ENCODE measurements at regions not wholly inside any gene's neighbourhood (a gene's known extent, or its start where the extent isn't known, plus 50 kb on each side); places are given as distances from the start of the nearest gene placed in this dataset.
"Not testable (repeated sequence)": the region's sequence is repeated elsewhere in the genome, so short reads cannot be mapped to it uniquely, and the experiment has no call there.

- not testable (repeated sequence) for H3K27ac ChIP-seq (ENCODE audit: low read length); H2AFZ ChIP-seq (ENCODE audit: low read depth, low read length); H3K36me3 ChIP-seq (ENCODE audit: insufficient read depth, low read length); H3K9me3 ChIP-seq (ENCODE audit: low read length); H3K4me2 ChIP-seq (ENCODE audit: low read length); H4K20me1 ChIP-seq (ENCODE audit: insufficient read depth); H3K27me3 ChIP-seq (ENCODE audit: insufficient read depth, low read depth, low read length); H3K79me2 ChIP-seq (replicated peaks; ENCODE audit: insufficient read depth, low read length); H3K9ac ChIP-seq (ENCODE audit: low read length); H3K4me3 ChIP-seq (ENCODE audit: low read length); H3K9me2 ChIP-seq (ENCODE audit: insufficient read depth, low read length); H3F3A ChIP-seq (ENCODE audit: insufficient read depth, low read length, poor library complexity, severe bottlenecking)
Measured at GRCh38 chr20:26059324-26059723, 362.7 kb upstream of the ZNF337 start.

DNA sequence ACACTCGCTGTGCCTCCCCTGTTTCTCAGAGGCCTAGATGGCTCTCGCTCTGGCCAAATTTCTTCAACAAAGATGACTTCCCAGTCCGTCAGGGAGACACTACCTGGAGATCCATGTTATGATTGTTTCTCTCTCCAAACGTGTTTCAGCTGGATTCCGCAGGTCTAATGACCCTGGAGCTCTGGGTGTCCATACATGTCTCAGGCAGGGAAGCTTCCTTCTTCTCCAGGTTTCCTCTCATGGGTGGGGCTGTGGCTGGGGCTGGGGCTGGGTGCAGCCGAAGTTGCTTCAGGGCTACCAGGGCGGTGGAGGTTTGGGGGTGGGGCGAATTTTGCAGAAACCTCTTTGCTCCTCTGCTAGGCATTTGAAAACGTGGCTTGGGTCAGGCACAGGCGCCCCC lies 361.8 kb upstream of the ZNF337 start:
- H3K9me2 ChIP-seq (ENCODE audit: insufficient read depth, low read length); H4K20me1 ChIP-seq (ENCODE audit: insufficient read depth); H3K4me2 ChIP-seq (ENCODE audit: low read length); H3K36me3 ChIP-seq (ENCODE audit: insufficient read depth, low read length); H2AFZ ChIP-seq (ENCODE audit: low read depth, low read length); H3F3A ChIP-seq (ENCODE audit: insufficient read depth, low read length, poor library complexity, severe bottlenecking); H3K9ac ChIP-seq (ENCODE audit: low read length); H3K4me3 ChIP-seq (ENCODE audit: low read length); H3K79me2 ChIP-seq (replicated peaks; ENCODE audit: insufficient read depth, low read length); H3K9me3 ChIP-seq (ENCODE audit: low read length); H3K27me3 ChIP-seq (ENCODE audit: insufficient read depth, low read depth, low read length); H3K27ac ChIP-seq (ENCODE audit: low read length): not testable (repeated sequence)

DNA sequence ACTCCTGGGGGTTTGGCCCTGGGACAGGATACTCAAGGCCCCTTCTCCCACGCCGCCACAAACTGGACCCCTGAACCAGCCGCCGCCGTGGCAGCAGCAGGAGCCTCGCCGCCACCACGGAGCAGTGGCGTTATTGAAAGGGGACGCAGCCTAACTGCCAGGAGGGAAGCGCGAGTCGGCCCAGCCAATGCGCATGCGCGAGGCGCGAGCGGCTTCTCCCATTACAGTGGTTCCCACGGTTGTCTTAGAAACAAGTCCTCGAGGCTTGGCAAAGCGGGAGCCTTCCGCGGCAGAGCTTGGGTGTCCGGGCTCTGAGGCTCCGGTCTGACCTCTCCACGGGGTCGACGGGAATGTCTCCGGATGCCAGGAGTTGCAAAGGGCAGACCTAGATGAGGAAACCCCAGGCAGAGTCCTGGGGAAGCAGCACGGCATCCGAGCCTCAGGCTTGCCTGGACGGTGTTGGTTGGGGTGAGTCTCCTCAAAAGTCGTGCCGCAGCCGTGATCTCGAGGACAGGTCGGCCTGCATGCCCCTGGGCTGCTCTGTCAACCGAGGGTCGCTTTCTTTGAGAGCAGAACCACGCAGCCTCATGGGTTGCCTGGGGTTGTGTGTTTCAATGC lies 360.6 kb upstream of the ZNF337 start:
- not testable (repeated sequence) for H3K27ac ChIP-seq (ENCODE audit: low read length); H4K20me1 ChIP-seq (ENCODE audit: insufficient read depth); H3K9me2 ChIP-seq (ENCODE audit: insufficient read depth, low read length); H3K27me3 ChIP-seq (ENCODE audit: insufficient read depth, low read depth, low read length); H2AFZ ChIP-seq (ENCODE audit: low read depth, low read length); H3F3A ChIP-seq (ENCODE audit: insufficient read depth, low read length, poor library complexity, severe bottlenecking); H3K9ac ChIP-seq (ENCODE audit: low read length); H3K9me3 ChIP-seq (ENCODE audit: low read length); H3K4me2 ChIP-seq (ENCODE audit: low read length); H3K79me2 ChIP-seq (replicated peaks; ENCODE audit: insufficient read depth, low read length); H3K4me3 ChIP-seq (ENCODE audit: low read length); H3K36me3 ChIP-seq (ENCODE audit: insufficient read depth, low read length)

DNA sequence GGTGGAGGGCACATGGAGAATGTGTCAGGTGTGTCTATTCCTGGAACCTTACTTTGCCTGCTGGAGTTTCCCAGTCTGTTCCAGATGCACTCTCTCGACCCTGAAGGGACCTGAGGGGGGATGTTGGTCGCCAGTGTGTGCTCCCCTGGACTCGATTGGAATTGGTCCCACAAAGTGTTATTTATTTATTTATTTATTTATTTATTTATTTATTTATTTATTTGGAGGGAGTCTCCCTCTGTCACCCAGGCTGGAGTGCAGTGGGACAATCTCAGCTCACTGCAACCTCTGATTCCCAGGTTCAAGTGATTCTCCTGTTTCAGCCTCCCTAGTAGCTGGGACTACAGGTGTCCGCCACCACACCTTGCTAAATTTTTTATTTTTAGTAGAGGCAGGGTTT lies 329.1 kb upstream of the ZNF337 start:
- H3K9me2 ChIP-seq (ENCODE audit: insufficient read depth, low read length); H3K4me2 ChIP-seq (ENCODE audit: low read length); H3K27me3 ChIP-seq (ENCODE audit: insufficient read depth, low read depth, low read length); H3K9ac ChIP-seq (ENCODE audit: low read length); H2AFZ ChIP-seq (ENCODE audit: low read depth, low read length); H3K4me3 ChIP-seq (ENCODE audit: low read length); H3K27ac ChIP-seq (ENCODE audit: low read length); H3F3A ChIP-seq (ENCODE audit: insufficient read depth, low read length, poor library complexity, severe bottlenecking); H4K20me1 ChIP-seq (ENCODE audit: insufficient read depth); H3K79me2 ChIP-seq (replicated peaks; ENCODE audit: insufficient read depth, low read length); H3K9me3 ChIP-seq (ENCODE audit: low read length); H3K36me3 ChIP-seq (ENCODE audit: insufficient read depth, low read length): not testable (repeated sequence)

DNA sequence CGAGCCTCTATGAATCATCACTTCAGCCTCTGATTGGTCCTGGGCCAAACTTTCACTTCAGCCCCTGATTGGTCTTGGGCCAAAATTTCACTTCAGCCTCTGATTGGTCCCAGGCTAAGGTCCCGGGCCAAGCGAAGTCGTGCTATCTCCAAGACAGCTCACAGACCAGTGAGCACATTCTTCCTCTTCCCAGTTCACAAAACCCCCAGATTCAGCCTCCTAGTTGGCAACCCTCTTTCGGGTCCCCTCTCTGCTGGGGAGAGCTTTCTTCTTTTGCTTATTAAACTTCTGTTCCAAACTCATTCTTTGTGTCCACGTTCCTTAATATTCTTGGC lies 314.3 kb upstream of the ZNF337 start:
- H4K20me1 ChIP-seq (ENCODE audit: insufficient read depth); H3K9me3 ChIP-seq (ENCODE audit: low read length); H3K9ac ChIP-seq (ENCODE audit: low read length); H2AFZ ChIP-seq (ENCODE audit: low read depth, low read length); H3K27ac ChIP-seq (ENCODE audit: low read length); H3K36me3 ChIP-seq (ENCODE audit: insufficient read depth, low read length); H3K27me3 ChIP-seq (ENCODE audit: insufficient read depth, low read depth, low read length); H3K79me2 ChIP-seq (replicated peaks; ENCODE audit: insufficient read depth, low read length); H3K4me2 ChIP-seq (ENCODE audit: low read length); H3K9me2 ChIP-seq (ENCODE audit: insufficient read depth, low read length); H3K4me3 ChIP-seq (ENCODE audit: low read length); H3F3A ChIP-seq (ENCODE audit: insufficient read depth, low read length, poor library complexity, severe bottlenecking): not testable (repeated sequence)

- not testable (repeated sequence) for H3K27ac ChIP-seq (ENCODE audit: low read length); H3K79me2 ChIP-seq (replicated peaks; ENCODE audit: insufficient read depth, low read length); H3K27me3 ChIP-seq (ENCODE audit: insufficient read depth, low read depth, low read length); H4K20me1 ChIP-seq (ENCODE audit: insufficient read depth); H2AFZ ChIP-seq (ENCODE audit: low read depth, low read length); H3F3A ChIP-seq (ENCODE audit: insufficient read depth, low read length, poor library complexity, severe bottlenecking); H3K36me3 ChIP-seq (ENCODE audit: insufficient read depth, low read length); H3K4me3 ChIP-seq (ENCODE audit: low read length); H3K9me3 ChIP-seq (ENCODE audit: low read length); H3K4me2 ChIP-seq (ENCODE audit: low read length); H3K9ac ChIP-seq (ENCODE audit: low read length); H3K9me2 ChIP-seq (ENCODE audit: insufficient read depth, low read length)
Measured at GRCh38 chr20:26010224-26010941, 313.7 kb upstream of the ZNF337 start.

GRCh38 chr20:26009402-26010223 lies 313.0 kb upstream of the ZNF337 start:
- not testable (repeated sequence) for H2AFZ ChIP-seq (ENCODE audit: low read depth, low read length); H4K20me1 ChIP-seq (ENCODE audit: insufficient read depth); H3K9ac ChIP-seq (ENCODE audit: low read length); H3K27ac ChIP-seq (ENCODE audit: low read length); H3F3A ChIP-seq (ENCODE audit: insufficient read depth, low read length, poor library complexity, severe bottlenecking); H3K9me3 ChIP-seq (ENCODE audit: low read length); H3K4me3 ChIP-seq (ENCODE audit: low read length); H3K9me2 ChIP-seq (ENCODE audit: insufficient read depth, low read length); H3K79me2 ChIP-seq (replicated peaks; ENCODE audit: insufficient read depth, low read length); H3K4me2 ChIP-seq (ENCODE audit: low read length); H3K27me3 ChIP-seq (ENCODE audit: insufficient read depth, low read depth, low read length); H3K36me3 ChIP-seq (ENCODE audit: insufficient read depth, low read length)

DNA sequence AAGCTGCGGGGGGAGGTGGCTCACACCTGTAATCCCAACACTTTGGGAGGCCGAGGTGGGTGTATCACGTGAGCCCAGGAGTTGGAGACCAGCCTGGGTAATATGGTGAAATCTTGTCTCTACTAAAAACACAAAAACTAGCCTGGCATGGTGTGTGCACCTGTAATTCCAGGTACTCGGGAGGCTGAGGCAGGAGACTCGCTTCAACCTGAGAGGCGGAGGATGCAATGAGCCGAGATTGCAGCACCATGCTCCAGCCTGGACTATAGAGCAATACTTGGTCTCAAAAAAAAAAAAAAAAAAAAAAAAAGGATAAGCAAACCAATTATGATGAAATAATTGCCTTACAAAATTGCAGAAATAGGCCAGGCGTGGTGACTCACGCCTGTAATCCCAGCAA lies 311.4 kb upstream of the ZNF337 start:
- not testable (repeated sequence) for H3K27ac ChIP-seq (ENCODE audit: low read length); H3K9me2 ChIP-seq (ENCODE audit: insufficient read depth, low read length); H3K36me3 ChIP-seq (ENCODE audit: insufficient read depth, low read length); H2AFZ ChIP-seq (ENCODE audit: low read depth, low read length); H3K9ac ChIP-seq (ENCODE audit: low read length); H3K4me3 ChIP-seq (ENCODE audit: low read length); H3K4me2 ChIP-seq (ENCODE audit: low read length); H3K9me3 ChIP-seq (ENCODE audit: low read length); H3K79me2 ChIP-seq (replicated peaks; ENCODE audit: insufficient read depth, low read length); H4K20me1 ChIP-seq (ENCODE audit: insufficient read depth); H3F3A ChIP-seq (ENCODE audit: insufficient read depth, low read length, poor library complexity, severe bottlenecking); H3K27me3 ChIP-seq (ENCODE audit: insufficient read depth, low read depth, low read length)
